HL-60 (cell line): ENCODE measurements at regions not wholly inside any gene's neighbourhood (a gene's known extent, or its start where the extent isn't known, plus 50 kb on each side); places are given as distances from the start of the nearest gene placed in this dataset.

Experiments
- DNase-seq, 2 experiments: peaks; one replicate each; pipeline ENCODE4 v3.0.0-alpha.2; 2010 to 2020; ENCODE audit warnings: low read depth in 1 of 2, low spot score in 1 of 2
- H3K27ac ChIP-seq: fragments of 250-450 bp; sonication (Bioruptor Pico); replicated peaks from 2 replicates; pipeline ENCODE4 v1.5.1; 2020; ENCODE audit warnings: mild to moderate bottlenecking, moderate library complexity
- H3K27me3 ChIP-seq: fragments of 250-450 bp; sonication (Bioruptor Pico); 2 replicates; pipeline ENCODE4 v1.5.1; 2021; ENCODE audit warnings: mild to moderate bottlenecking, moderate library complexity; ENCODE audit not compliant: insufficient read depth, poor library complexity, severe bottlenecking
- H3K4me3 ChIP-seq: replicated peaks from 2 replicates; pipeline ENCODE4 v1.5.1; 2011; ENCODE audit warnings: mild to moderate bottlenecking, control low read depth, low read length; ENCODE audit not compliant: insufficient read depth
- GABPA ChIP-seq: IDR thresholded peaks from 2 replicates; pipeline ENCODE4 v1.6.1; 2012; ENCODE audit warnings: low read depth
- POLR2AphosphoS5 ChIP-seq: IDR thresholded peaks from 2 replicates; pipeline ENCODE4 v1.6.1; 2012; ENCODE audit warnings: low read depth
- REST ChIP-seq: IDR thresholded peaks from 2 replicates; pipeline ENCODE4 v1.6.1; 2012; ENCODE audit warnings: low read depth; ENCODE audit not compliant: insufficient replicate concordance
- SPI1 ChIP-seq: IDR thresholded peaks from 2 replicates; pipeline ENCODE4 v1.6.1; 2012; ENCODE audit warnings: low read depth, mild to moderate bottlenecking, borderline replicate concordance
- TF ChIP-seq, protein P1 (sequence below): IDR thresholded peaks from one replicate; pipeline ENCODE4 v1.5.1; 2011; ENCODE audit warnings: low read length, control low read depth, inconsistent platforms; ENCODE audit not compliant: insufficient read depth

GRCh38 chr2:3117650-3118216 is 259.9 kb downstream of the EIPR1 start:
- TF ChIP-seq REST = no peak
- TF ChIP-seq POLR2AphosphoS5 = no peak
- TF ChIP-seq, protein P1, sequence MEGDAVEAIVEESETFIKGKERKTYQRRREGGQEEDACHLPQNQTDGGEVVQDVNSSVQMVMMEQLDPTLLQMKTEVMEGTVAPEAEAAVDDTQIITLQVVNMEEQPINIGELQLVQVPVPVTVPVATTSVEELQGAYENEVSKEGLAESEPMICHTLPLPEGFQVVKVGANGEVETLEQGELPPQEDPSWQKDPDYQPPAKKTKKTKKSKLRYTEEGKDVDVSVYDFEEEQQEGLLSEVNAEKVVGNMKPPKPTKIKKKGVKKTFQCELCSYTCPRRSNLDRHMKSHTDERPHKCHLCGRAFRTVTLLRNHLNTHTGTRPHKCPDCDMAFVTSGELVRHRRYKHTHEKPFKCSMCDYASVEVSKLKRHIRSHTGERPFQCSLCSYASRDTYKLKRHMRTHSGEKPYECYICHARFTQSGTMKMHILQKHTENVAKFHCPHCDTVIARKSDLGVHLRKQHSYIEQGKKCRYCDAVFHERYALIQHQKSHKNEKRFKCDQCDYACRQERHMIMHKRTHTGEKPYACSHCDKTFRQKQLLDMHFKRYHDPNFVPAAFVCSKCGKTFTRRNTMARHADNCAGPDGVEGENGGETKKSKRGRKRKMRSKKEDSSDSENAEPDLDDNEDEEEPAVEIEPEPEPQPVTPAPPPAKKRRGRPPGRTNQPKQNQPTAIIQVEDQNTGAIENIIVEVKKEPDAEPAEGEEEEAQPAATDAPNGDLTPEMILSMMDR = no peak
- TF ChIP-seq GABPA = no peak
- no peak for TF ChIP-seq SPI1
- no peaks in the 10 kb centered on the region for H3K27me3 ChIP-seq
- no peak overlapping the region for H3K27ac ChIP-seq
- no peak overlapping the region for H3K4me3 ChIP-seq
- DNase-seq = no peak

GRCh38 chr2:3116371-3116770 is 261.2 kb downstream of the EIPR1 start:
- Histone ChIP-seq H3K4me3 (no peak overlapping the region), H3K27me3 (no peaks in the 10 kb centered on the region), H3K27ac (no peak overlapping the region)
- DNase-seq = no peak
- TF ChIP-seq, protein P1 = no peak
- no peak for TF ChIP-seq GABPA
- no peak for TF ChIP-seq REST
- TF ChIP-seq POLR2AphosphoS5 = no peak
- no peak for TF ChIP-seq SPI1

DNA sequence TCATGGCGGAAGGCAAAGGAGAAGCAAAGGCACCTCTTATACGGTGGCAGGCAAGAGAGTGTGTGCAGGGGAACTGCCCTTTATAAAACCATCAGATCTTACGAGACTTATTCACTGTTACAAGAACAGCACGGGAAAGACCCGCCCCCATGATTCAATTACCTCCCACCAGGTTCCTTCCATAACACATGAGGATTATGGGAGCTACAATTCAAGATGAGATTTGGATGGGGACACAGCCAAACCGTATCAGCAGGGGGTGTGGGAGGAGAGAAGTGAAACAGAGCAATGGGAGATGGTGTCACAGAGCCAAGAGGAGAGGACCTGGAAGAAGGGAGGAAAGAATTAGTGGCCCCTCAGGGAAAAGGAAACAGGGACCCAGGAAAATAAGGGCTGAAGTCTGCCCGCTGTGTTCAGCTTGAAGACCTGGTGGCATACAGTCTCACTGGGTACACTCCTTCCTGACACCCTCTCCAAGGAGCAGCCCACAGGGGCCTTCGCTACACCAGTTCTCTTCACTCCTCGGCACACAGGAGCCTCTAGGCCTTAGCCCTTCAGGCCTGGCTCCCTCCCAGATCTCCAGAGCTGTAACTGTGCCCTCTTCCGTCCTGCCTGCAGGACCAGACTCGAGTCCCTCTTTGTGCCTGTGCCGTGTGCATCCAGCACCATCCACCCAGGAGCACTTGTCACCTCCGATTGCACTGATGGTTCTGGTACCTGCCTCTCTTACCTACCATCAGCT is 262.1 kb downstream of the EIPR1 start:
- no peak for DNase-seq
- H3K27ac ChIP-seq = no peak overlapping the region
- H3K27me3 ChIP-seq = no peaks in the 10 kb centered on the region
- TF ChIP-seq POLR2AphosphoS5 = no peak
- H3K4me3 ChIP-seq = no peak overlapping the region

- Histone ChIP-seq H3K27ac (no peak overlapping the region), H3K27me3 (no peaks in the 10 kb centered on the region), H3K4me3 (no peak overlapping the region)
- TF ChIP-seq, protein P1 = no peak
- TF ChIP-seq GABPA = no peak
- no peak for TF ChIP-seq REST
- TF ChIP-seq SPI1 = no peak
- TF ChIP-seq POLR2AphosphoS5 = no peak
- DNase-seq = no peak
These were observed 263.0 kb downstream of the EIPR1 start for GRCh38 chr2:3114406-3115185.
